OCI-LY3 (cell line): ENCODE measurements at regions not wholly inside any gene's neighbourhood (a gene's known extent, or its start where the extent isn't known, plus 50 kb on each side); places are given as distances from the start of the nearest gene placed in this dataset.

Source experiments
- H2AFZ ChIP-seq: fragments of 200-600, 300-600 bp; shearing (Covaris generic); 2 replicates; pipeline ENCODE4 v1.6.0; 2014; ENCODE audit warnings: antibody characterized with exemption, low read depth, low read length
- H3K27ac ChIP-seq: fragments of 200-600, 300-600 bp; sonication (generic); 2 replicates; pipeline ENCODE4 v1.5.1; 2014; ENCODE audit warnings: mild to moderate bottlenecking, low read length, moderate library complexity, mixed read lengths
- H3K27me3 ChIP-seq: fragments of 200-600, 300-600 bp; sonication (generic); 2 replicates; pipeline ENCODE4 v1.6.1; 2014; ENCODE audit warnings: low read depth, low read length, mixed read lengths
- H3K36me3 ChIP-seq: fragments of 200-600, 300-600 bp; sonication (generic); replicated peaks from 2 replicates; pipeline ENCODE3; 2014; ENCODE audit warnings: low read depth, low read length, mixed read lengths
- H3K4me1 ChIP-seq: fragments of 300-600, 200-600 bp; sonication (generic); 2 replicates; pipeline ENCODE4 v1.6.1; 2014; ENCODE audit warnings: low read length, mixed read lengths
- H3K4me2 ChIP-seq: fragments of 200-600, 300-600 bp; sonication (generic); 2 replicates; pipeline ENCODE4 v1.6.1; 2014; ENCODE audit warnings: low read length, mixed read lengths
- H3K4me3 ChIP-seq: fragments of 300-600, 200-600 bp; sonication (generic); 2 replicates; pipeline ENCODE4 v1.5.1; 2014; ENCODE audit warnings: antibody characterized with exemption, mild to moderate bottlenecking, low read length, moderate library complexity
- H3K79me2 ChIP-seq: fragments of 300-600, 200-600 bp; shearing (Covaris generic); 2 replicates; pipeline ENCODE4 v1.6.1; 2014; ENCODE audit warnings: mild to moderate bottlenecking, low read length, mixed read lengths
- H3K9ac ChIP-seq: fragments of 300-600, 200-600 bp; shearing (Covaris generic); 2 replicates; pipeline ENCODE4 v1.6.0; 2014; ENCODE audit warnings: mild to moderate bottlenecking, low read length, moderate library complexity
- H3K9me3 ChIP-seq: fragments of 200-600, 300-600 bp; shearing (Covaris generic); 2 replicates; pipeline ENCODE4 v1.6.1; 2014; ENCODE audit warnings: low read length, mixed read lengths; ENCODE audit not compliant: insufficient read depth
- H4K20me1 ChIP-seq: fragments of 200-600, 300-600 bp; sonication (generic); 2 replicates; pipeline ENCODE4 v1.6.1; 2016; ENCODE audit warnings: low read length, mixed read lengths; ENCODE audit not compliant: insufficient read depth
- EZH2phosphoT487 ChIP-seq: fragments of 200-600 bp; shearing (Covaris generic); IDR thresholded peaks from 2 replicates; pipeline ENCODE4 v1.6.1; 2018; ENCODE audit warnings: antibody characterized with exemption, mixed run types, low read depth
- TF ChIP-seq, protein P1 (sequence below): fragments of 200-600, 300-600 bp; sonication (generic); IDR thresholded peaks from 2 replicates; pipeline ENCODE4 v1.5.1; 2014; ENCODE audit warnings: antibody characterized with exemption, low read length, low read depth

DNA sequence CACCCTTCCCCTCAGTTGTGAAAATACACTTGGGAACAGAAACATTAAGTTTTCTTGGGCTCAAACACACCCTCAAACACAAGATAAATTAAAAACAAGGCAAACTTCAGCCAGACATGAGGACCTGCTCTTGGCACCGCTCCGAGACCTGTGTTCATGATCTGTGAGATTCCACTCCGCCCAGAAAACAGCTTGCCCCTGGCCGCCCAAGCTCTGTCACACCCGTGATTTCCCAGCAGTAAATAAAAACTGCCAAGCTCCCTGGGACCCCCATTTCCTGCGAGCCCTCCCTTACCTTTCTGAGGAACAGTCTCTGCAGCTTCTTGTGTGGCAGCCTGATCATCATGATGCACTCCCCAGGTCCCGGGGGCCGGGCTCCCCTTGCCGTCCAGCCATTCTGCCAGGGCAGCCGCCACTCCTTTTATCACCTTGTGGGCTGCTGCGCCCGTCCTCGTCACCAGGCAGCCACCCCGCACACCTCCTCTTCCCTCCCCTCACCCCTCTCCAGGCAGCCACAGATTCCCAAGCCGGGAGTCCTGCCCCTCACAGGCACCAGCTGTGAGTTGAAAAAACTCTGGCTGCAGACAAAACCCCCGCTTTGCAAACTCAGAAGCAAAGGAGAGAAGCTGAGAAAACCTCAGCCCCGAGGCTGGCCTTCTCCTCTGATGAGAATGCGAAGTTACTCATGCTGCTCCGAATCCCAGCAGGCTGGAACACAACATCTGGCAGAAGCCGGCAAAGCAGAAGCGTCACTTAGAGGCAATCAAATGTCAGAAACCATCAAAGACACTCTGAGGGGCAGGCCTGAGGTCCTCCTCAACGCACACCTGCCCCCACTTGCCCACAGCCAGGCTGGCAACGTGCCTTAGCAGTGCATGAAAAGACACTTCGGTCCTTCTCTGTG is 130.4 kb upstream of the RPS6KA2 start:
- H4K20me1 ChIP-seq, result no peaks in the 10 kb centered on the region
- H3K4me1 ChIP-seq, result no peaks in the 10 kb centered on the region
- H3K27me3 ChIP-seq, result peaks cover 23% of the 10 kb centered on the region
- no peak for TF ChIP-seq EZH2phosphoT487
- TF ChIP-seq, protein P1, sequence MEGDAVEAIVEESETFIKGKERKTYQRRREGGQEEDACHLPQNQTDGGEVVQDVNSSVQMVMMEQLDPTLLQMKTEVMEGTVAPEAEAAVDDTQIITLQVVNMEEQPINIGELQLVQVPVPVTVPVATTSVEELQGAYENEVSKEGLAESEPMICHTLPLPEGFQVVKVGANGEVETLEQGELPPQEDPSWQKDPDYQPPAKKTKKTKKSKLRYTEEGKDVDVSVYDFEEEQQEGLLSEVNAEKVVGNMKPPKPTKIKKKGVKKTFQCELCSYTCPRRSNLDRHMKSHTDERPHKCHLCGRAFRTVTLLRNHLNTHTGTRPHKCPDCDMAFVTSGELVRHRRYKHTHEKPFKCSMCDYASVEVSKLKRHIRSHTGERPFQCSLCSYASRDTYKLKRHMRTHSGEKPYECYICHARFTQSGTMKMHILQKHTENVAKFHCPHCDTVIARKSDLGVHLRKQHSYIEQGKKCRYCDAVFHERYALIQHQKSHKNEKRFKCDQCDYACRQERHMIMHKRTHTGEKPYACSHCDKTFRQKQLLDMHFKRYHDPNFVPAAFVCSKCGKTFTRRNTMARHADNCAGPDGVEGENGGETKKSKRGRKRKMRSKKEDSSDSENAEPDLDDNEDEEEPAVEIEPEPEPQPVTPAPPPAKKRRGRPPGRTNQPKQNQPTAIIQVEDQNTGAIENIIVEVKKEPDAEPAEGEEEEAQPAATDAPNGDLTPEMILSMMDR, result no peak
- H3K27ac ChIP-seq, result no peak overlapping the region
- no peaks in the 10 kb centered on the region for H3K9me3 ChIP-seq
- no peak overlapping the region for H2AFZ ChIP-seq
- no peak overlapping the region for H3K9ac ChIP-seq
- H3K79me2 ChIP-seq, result no peaks in the 10 kb centered on the region
- H3K4me2 ChIP-seq, result no peak overlapping the region
- H3K36me3 ChIP-seq, result no peaks in the 10 kb centered on the region
- H3K4me3 ChIP-seq, result no peak overlapping the region

DNA sequence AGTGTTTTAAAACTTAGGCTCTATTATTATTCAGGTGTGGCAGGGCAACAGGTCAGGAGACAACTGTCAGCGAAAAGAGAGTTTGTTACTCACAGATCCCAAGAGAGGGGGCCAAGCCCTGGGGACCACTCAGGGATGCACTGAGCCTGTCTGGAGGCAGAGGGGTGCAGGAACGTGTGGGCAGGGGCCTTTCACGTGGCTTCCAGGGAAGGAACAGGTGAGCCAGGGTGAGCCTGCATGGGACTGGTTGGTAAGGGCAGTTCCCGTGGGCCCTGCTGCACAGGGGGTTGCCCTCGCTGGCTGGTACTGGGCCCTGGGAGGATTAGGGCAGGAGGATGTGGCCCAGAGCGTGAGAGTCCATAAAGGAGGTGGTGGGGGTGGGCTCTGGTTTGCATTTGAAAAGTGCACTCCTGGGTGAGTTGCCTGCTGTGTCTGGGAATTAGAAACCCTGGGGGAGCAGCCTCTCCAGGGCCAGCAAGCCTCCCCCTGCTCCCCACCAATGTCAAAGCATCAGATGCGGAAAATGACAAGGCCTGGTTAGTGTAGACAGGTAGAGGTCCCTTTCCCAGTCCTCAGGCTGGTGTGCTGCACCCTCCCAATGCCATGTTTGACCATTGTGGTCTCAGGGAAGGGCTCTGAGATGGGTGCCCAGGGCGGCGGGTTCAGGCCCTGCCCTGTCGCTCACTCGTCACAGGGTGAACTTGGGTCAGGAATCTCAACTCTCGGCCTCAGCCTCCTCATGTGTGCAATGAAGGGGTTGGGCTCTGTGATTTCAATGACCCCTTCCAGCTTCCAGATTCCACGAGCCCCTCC is 127.4 kb upstream of the RPS6KA2 start:
- no peak overlapping the region for H2AFZ ChIP-seq
- H3K4me1 ChIP-seq, result peaks cover 21% of the 10 kb centered on the region
- H3K4me2 ChIP-seq, result no peak overlapping the region

DNA sequence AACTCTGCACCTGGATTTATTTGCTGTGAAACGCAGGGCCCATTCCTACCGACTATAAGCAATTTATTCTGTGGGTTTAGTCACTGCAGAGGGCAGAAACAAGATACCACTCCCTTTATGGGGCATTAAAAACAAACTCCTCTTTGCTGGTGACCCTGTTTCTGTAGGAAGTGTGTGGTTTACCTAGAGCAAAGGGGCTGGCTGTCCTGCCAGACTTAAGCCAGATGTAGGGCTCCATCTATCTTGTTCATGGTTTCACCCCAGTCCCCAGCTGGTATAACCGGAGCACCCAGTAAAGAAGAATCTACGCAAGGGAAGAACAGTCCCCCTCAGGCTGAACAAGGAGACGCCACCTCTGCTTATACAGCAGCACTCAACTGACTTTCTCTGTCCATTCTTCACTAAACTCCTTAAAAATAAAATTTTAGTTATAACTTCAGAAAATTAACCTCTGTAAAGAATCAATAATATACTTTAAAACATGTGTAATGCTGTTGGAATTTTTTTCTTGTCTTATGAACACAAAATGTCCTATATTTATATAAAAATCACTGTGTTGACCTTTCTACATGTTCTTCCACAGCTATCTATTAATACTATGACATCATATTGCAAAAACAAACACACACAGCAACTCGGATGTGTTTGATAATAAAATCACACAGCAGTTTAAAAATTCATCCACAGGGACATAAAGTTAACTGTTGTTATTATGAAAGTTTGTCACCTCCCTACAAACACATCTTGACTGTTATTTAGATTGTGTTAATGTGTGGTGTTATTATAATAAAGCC is 126.1 kb upstream of the RPS6KA2 start:
- H3K4me2 ChIP-seq, result no peak overlapping the region
- H3K27me3 ChIP-seq, result peaks cover 10% of the 10 kb centered on the region; the same call in 1 of the 2 replicates
- H2AFZ ChIP-seq, result no peak overlapping the region
- TF ChIP-seq, protein P1, result no peak
- no peak for TF ChIP-seq EZH2phosphoT487
- H3K79me2 ChIP-seq, result no peaks in the 10 kb centered on the region
- no peaks in the 10 kb centered on the region for H3K9me3 ChIP-seq
- H3K27ac ChIP-seq, result no peak overlapping the region
- H4K20me1 ChIP-seq, result no peaks in the 10 kb centered on the region
- no peaks in the 10 kb centered on the region for H3K36me3 ChIP-seq
- H3K9ac ChIP-seq, result no peak overlapping the region
- H3K4me3 ChIP-seq, result no peak overlapping the region
- H3K4me1 ChIP-seq, result peaks cover 21% of the 10 kb centered on the region

More for the DNA sequence above, 127.4 kb upstream of the RPS6KA2 start:
- Histone ChIP-seq H3K79me2 (no peaks in the 10 kb centered on the region), H3K27ac (no peak overlapping the region), H3K9ac (no peak overlapping the region), H3K36me3 (no peaks in the 10 kb centered on the region), H3K4me3 (no peak overlapping the region), H4K20me1 (no peaks in the 10 kb centered on the region), H3K27me3 (peaks cover 23% of the 10 kb centered on the region), H3K9me3 (no peaks in the 10 kb centered on the region)
- no peak for TF ChIP-seq EZH2phosphoT487
- TF ChIP-seq, protein P1, result no peak
